SK-N-MC (cell line): ENCODE measurements at regions not wholly inside any gene's neighbourhood (a gene's known extent, or its start where the extent isn't known, plus 50 kb on each side); places are given as distances from the start of the nearest gene placed in this dataset.

Experiments
- DNase-seq: peaks from one replicate; pipeline ENCODE4 v3.0.0-alpha.2; 2011; ENCODE audit warnings: low read depth, low spot score
- H3K27ac ChIP-seq: fragments of 200-600 bp; sonication (generic); 2 replicates; pipeline ENCODE4 v1.5.1; 2016; ENCODE audit warnings: mixed run types
- H3K36me3 ChIP-seq: fragments of 200-600 bp; sonication (generic); 2 replicates; pipeline ENCODE4 v1.6.1; 2017; ENCODE audit warnings: antibody characterized with exemption, low read length, mixed read lengths; ENCODE audit not compliant: insufficient read depth
- H3K4me3 ChIP-seq: fragments of 200-600 bp; sonication (generic); 2 replicates; pipeline ENCODE4 v1.5.1; 2016
- H3K9ac ChIP-seq: fragments of 200-600 bp; sonication (generic); 2 replicates; pipeline ENCODE4 v1.8.0; 2017; ENCODE audit warnings: mixed run types, mixed read lengths; ENCODE audit not compliant: insufficient read length
- H3K9me3 ChIP-seq: fragments of 200-600 bp; sonication (generic); 2 replicates; pipeline ENCODE4 v1.6.1; 2017; ENCODE audit warnings: low read depth, mild to moderate bottlenecking, antibody characterized with exemption, low read length, moderate library complexity, mixed read lengths
- EZH2 ChIP-seq: fragments of 200-600 bp; sonication (generic); IDR thresholded peaks from one replicate; pipeline ENCODE4 v1.6.1; 2017; ENCODE audit warnings: antibody characterized with exemption
- FOXP2 ChIP-seq: optimal IDR thresholded peaks from 2 replicates; pipeline ENCODE3; 2011; ENCODE audit warnings: mild to moderate bottlenecking, moderate library complexity; ENCODE audit not compliant: insufficient read depth; ENCODE audit errors: extremely low read length, control extremely low read depth
- POLR2AphosphoS5 ChIP-seq: IDR thresholded peaks from 2 replicates; pipeline ENCODE4 v1.6.1; 2012; ENCODE audit warnings: mild to moderate bottlenecking, low read depth, low read length, borderline replicate concordance

DNA sequence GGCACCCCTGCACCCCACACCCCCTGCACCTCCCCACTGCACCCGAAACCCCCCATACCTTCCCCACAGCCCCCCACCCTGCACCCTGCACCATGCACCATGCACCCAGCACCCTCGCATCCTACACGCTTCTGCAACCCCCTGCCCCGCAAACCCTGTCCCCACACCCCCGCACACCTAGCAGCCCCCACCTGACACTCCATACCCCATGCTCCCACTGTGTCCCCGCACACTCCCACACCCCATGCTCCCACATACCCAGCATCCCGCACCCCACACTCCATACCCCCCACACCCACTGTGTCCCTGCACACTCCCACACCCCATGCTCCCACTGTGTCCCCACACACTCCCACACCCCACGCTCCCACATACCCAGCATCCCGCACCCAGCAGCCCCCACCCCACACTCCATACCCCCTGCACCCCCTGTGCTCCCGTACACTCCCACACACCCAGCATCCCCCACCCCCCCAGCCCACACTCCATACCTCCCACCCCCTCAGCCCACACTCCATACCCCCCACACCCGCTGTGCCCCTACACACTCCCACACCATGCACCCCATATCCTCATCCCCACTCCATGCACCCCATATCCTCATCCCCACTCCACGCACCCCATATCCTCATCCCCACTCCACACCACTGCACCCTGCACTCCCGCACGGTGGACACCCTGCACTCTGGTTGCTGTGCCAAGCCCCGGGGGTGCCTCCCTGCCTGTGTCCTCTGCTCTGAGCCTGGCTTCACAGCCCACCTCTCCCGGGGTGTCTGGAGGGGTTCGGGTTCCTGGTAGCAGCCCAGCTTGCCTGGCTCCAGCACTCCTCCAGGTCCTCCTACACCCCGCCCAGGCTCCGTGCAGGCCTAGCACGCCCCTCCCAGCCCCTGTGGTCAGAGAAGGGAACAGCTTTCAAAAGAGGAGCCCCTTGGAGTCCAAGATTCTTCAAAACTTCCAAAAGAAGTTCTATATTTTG lies 93.9 kb upstream of the CTDP1 start:
- DNase-seq = no peak
- Histone ChIP-seq H3K36me3 (no peaks in the 10 kb centered on the region), H3K9ac (no peak overlapping the region)

GRCh38 chr18:79586436-79587225 lies 93.0 kb upstream of the CTDP1 start:
- no peak for DNase-seq
- no peaks in the 10 kb centered on the region for H3K36me3 ChIP-seq
- H3K4me3 ChIP-seq = no peak overlapping the region
- H3K9ac ChIP-seq = no peak overlapping the region
- TF ChIP-seq POLR2AphosphoS5 (no peak), EZH2 (no peak), FOXP2 (no peak)
- no peak overlapping the region for H3K27ac ChIP-seq
- H3K9me3 ChIP-seq = no peaks in the 10 kb centered on the region

More for the DNA sequence above, 93.9 kb upstream of the CTDP1 start:
- no peak overlapping the region for H3K4me3 ChIP-seq
- H3K27ac ChIP-seq = no peak overlapping the region
- TF ChIP-seq EZH2 = no peak
- TF ChIP-seq POLR2AphosphoS5 = no peak
- no peak for TF ChIP-seq FOXP2
- H3K9me3 ChIP-seq = no peaks in the 10 kb centered on the region

DNA sequence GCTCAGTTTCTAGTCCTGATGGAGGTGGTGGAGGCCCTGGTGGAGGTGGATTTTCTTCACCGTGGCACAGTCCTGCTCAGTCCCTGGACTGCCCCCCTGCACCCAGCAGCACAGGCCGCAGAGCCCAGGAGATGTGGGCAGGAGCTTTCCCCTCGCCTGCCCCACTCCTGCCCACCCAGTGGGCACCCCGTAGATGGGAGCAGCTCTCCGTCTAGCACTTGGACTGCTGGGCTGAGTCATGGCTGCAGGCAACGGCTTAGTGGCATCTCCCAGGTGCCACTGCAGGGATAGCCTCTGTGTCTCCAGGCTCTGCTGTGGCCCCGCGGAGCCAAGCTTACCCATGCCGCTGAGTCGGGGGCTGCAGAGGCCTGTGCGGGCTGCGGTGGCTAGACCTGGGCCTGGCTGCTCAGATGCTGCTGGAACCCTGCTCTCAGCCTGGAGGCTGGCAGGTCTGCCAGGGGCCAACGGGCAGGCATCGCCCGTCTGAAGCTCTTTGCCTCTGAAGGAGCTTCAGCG lies 92.3 kb upstream of the CTDP1 start:
- Histone ChIP-seq H3K9me3 (no peaks in the 10 kb centered on the region), H3K9ac (no peak overlapping the region), H3K4me3 (no peak overlapping the region), H3K27ac (no peak overlapping the region), H3K36me3 (no peaks in the 10 kb centered on the region)
- DNase-seq = no peak
- TF ChIP-seq EZH2 (no peak), POLR2AphosphoS5 (no peak), FOXP2 (no peak)

- Histone ChIP-seq H3K36me3 (no peaks in the 10 kb centered on the region), H3K4me3 (no peak overlapping the region), H3K9me3 (no peaks in the 10 kb centered on the region), H3K27ac (no peak overlapping the region), H3K9ac (no peak overlapping the region)
- DNase-seq = no peak
- TF ChIP-seq POLR2AphosphoS5 = no peak
- TF ChIP-seq EZH2 = no peak
- no peak for TF ChIP-seq FOXP2
These were observed 91.6 kb upstream of the CTDP1 start for GRCh38 chr18:79587779-79588635.

DNA sequence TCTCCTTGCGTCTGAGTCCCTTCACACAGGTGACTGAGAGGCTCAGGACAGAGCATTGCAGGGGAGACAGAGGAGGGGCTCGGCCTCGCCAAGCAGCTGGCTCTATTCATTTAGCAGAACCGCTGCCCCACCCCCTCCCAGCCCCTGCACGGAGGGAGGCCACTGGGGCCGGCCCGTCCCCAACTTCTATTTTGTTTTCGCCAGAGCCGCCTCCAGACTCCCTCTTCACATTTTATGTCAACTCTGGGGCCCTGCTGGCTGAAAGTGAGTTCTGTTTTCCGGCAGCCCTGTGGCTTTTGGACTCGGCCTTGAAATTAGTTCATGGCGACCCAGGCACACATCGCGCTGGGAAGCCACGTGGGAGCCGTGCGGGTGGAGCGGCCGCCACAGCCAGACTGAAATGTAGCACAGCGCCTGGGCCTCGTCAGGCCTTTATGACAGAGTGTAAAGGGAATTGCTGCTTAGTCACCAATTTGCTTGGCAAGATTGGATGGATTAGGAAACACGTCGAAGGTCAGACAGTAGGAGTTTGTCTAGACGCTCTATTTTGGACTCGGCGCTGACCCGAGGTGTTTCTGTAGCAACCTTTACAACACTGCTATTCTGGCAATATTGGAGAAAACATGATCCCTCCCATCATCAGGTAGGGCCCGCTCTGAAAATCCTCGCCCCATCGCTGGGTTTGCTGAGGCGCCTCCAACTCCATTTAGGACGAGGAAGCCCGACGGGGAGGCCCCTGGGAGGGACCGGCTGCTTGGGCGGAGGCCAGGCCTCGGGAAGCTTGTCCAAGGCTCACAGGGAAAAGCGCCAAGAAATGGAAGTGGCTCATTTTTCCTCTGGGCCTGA lies 90.7 kb upstream of the CTDP1 start:
- H3K9ac ChIP-seq = no peak overlapping the region
- no peaks in the 10 kb centered on the region for H3K36me3 ChIP-seq
- no peaks in the 10 kb centered on the region for H3K9me3 ChIP-seq
- H3K4me3 ChIP-seq = no peak overlapping the region
- no peak for TF ChIP-seq FOXP2
- TF ChIP-seq POLR2AphosphoS5 = no peak
- TF ChIP-seq EZH2 = no peak
- no peak for DNase-seq
- no peak overlapping the region for H3K27ac ChIP-seq

DNA sequence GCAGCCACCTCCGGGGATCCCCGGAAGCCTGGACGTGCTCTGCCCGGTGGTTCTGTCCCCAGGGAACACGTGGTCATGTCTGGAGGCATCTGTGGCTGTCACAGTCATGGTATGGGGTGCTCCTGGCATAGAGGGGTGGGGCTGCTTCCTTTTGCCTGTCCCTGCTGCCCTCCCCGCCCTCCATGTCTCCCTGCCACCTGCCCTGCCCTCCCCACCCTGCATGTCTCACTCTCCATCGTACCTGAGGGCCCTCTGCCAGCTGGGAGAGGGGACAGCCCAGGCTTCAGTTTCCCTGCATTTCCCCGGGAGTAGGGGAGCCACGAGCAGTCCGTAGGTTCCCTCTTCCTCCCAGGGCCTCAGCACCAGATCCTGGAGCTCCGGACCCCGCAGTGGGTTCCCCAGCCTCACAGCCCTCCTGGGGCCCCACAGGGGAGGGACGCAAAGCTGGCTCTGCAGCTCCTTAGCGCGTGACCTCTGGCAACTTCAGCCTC lies 90.0 kb upstream of the CTDP1 start:
- DNase-seq = no peak
- Histone ChIP-seq H3K9me3 (no peaks in the 10 kb centered on the region), H3K36me3 (no peaks in the 10 kb centered on the region), H3K27ac (no peak overlapping the region), H3K4me3 (no peak overlapping the region), H3K9ac (no peak overlapping the region)
- no peak for TF ChIP-seq EZH2
- TF ChIP-seq FOXP2 = no peak
- TF ChIP-seq POLR2AphosphoS5 = no peak

DNA sequence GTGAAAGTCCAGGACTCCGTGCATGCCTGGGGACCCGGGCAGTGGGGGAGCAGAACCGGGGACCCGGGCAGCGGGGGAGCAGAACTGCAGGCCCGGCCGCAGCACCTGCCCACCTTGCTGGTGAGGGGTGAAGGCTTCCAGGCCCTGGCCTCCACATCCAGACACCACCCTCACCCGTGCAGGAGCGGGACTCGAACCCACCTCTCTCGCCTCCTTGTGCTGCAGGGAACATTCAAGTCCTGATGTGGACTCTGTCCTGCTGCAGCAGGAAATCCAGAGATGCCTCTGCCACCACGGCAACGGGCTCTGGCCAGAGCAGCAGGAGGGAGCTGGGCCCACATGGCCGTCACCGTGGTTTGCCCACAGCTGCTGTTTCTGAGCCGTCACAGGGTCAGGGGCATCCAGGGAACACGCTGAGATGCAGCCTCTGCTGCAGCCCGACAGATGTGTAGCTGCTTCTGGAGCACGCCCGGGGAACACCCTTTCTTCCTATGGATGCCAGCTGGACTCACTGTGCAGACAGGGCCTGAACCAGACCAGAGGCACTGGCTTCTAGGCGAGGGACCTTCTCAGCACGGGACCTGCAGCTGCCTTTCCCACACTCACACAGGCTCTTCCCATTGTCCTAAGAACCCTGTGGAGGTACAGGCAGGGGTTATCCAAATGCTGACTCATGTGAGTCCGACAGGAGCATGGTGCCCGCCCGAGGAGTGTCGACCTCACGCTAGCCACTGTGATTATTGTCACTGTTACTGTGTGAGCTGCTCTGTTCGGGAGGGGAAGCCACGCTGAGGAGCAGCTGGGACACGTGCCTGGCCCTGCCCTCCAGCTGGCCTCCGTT lies 89.2 kb upstream of the CTDP1 start:
- Histone ChIP-seq H3K27ac (no peak overlapping the region), H3K9me3 (no peaks in the 10 kb centered on the region), H3K36me3 (no peaks in the 10 kb centered on the region), H3K9ac (no peak overlapping the region), H3K4me3 (no peak overlapping the region)
- DNase-seq = no peak
- TF ChIP-seq EZH2 (no peak), FOXP2 (no peak), POLR2AphosphoS5 (no peak)
